Stimulated activated CD4-positive, alpha-beta T cell treated with anti-CD3 and anti-CD28 coated beads, Interleukin-4, amount 100 ng/mL, for 1 hour (primary cell): ENCODE measurements at regions not wholly inside any gene's neighbourhood (a gene's known extent, or its start where the extent isn't known, plus 50 kb on each side); places are given as distances from the start of the nearest gene placed in this dataset.
"Not testable (repeated sequence)": the region's sequence is repeated elsewhere in the genome, so short reads cannot be mapped to it uniquely, and the experiment has no call there.

Source experiments
- DNase-seq: peaks from one replicate; pipeline ENCODE4 v3.0.0-alpha.2; 2020

GRCh38 chr2:84286878-84287277, 172.2 kb downstream of the SUCLG1 start:
- DNase-seq = no peak

GRCh38 chr2:84285056-84285747, 173.9 kb downstream of the SUCLG1 start:
- DNase-seq = no peak

GRCh38 chr2:84283506-84283905, 175.6 kb downstream of the SUCLG1 start:
- DNase-seq = no peak

- DNase-seq = no peak
Observed at GRCh38 chr2:84281510-84281909, 177.6 kb downstream of the SUCLG1 start.

- DNase-seq = no peak
Observed at GRCh38 chr2:84280873-84281272, 178.2 kb downstream of the SUCLG1 start.

- DNase-seq = no peak
Observed at GRCh38 chr2:84278386-84278785, 180.7 kb downstream of the SUCLG1 start.

GRCh38 chr2:84276590-84277255, 182.4 kb downstream of the SUCLG1 start:
- no peak for DNase-seq

- DNase-seq = no peak
Observed at GRCh38 chr2:84273406-84273805, 185.7 kb downstream of the SUCLG1 start.

- no peak for DNase-seq
Observed at GRCh38 chr2:84271977-84272376, 187.1 kb downstream of the SUCLG1 start.

GRCh38 chr2:84257831-84258230, 201.2 kb downstream of the SUCLG1 start:
- DNase-seq = no peak

GRCh38 chr2:84251651-84252302, 207.3 kb downstream of the SUCLG1 start:
- DNase-seq = no peak

GRCh38 chr2:84249140-84249539, 209.9 kb downstream of the SUCLG1 start:
- no peak for DNase-seq

- DNase-seq = no peak
Observed at GRCh38 chr2:84247532-84247931, 211.5 kb downstream of the SUCLG1 start.

- no peak for DNase-seq
Observed at GRCh38 chr2:84243788-84244733, 215.0 kb downstream of the SUCLG1 start.

GRCh38 chr2:84238907-84239306, 220.2 kb downstream of the SUCLG1 start:
- no peak for DNase-seq

GRCh38 chr2:84236288-84236687, 222.8 kb downstream of the SUCLG1 start:
- DNase-seq = no peak

- DNase-seq = no peak
Observed at GRCh38 chr2:84234103-84234502, 225.0 kb downstream of the SUCLG1 start.

- DNase-seq = no peak
Observed at GRCh38 chr2:84231478-84231877, 227.6 kb downstream of the SUCLG1 start.

GRCh38 chr2:84224121-84224520, 235.0 kb downstream of the SUCLG1 start:
- DNase-seq = no peak

- no peak for DNase-seq
Observed at GRCh38 chr2:84223191-84223590, 235.9 kb downstream of the SUCLG1 start.

- not testable (repeated sequence) for DNase-seq
Observed at GRCh38 chr2:84221102-84221501, 238.0 kb downstream of the SUCLG1 start.

GRCh38 chr2:84217456-84217855, 241.6 kb downstream of the SUCLG1 start:
- DNase-seq = no peak

- no peak for DNase-seq
Observed at GRCh38 chr2:84214455-84214854, 244.6 kb downstream of the SUCLG1 start.
